ENCODE measurements at regions not wholly inside any gene's neighbourhood (a gene's known extent, or its start where the extent isn't known, plus 50 kb on each side); places are given as distances from the start of the nearest gene placed in this dataset.

- Histone ChIP-seq H3K36me3 (ENCODE audit: control insufficient read depth, insufficient read depth, low read length) (no peaks in the 10 kb centered on the region), H3K27me3 (replicated peaks; ENCODE audit: control insufficient read depth, insufficient read depth, low read length) (no peaks in the 10 kb centered on the region), H3K4me3 (replicated peaks; ENCODE audit: low read depth, low read length) (no peak overlapping the region)
- no peak for DNase-seq (ENCODE audit: extremely low read depth, insufficient read length)
- TF ChIP-seq, protein P1, sequence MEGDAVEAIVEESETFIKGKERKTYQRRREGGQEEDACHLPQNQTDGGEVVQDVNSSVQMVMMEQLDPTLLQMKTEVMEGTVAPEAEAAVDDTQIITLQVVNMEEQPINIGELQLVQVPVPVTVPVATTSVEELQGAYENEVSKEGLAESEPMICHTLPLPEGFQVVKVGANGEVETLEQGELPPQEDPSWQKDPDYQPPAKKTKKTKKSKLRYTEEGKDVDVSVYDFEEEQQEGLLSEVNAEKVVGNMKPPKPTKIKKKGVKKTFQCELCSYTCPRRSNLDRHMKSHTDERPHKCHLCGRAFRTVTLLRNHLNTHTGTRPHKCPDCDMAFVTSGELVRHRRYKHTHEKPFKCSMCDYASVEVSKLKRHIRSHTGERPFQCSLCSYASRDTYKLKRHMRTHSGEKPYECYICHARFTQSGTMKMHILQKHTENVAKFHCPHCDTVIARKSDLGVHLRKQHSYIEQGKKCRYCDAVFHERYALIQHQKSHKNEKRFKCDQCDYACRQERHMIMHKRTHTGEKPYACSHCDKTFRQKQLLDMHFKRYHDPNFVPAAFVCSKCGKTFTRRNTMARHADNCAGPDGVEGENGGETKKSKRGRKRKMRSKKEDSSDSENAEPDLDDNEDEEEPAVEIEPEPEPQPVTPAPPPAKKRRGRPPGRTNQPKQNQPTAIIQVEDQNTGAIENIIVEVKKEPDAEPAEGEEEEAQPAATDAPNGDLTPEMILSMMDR (IDR thresholded peaks at IDR 0.05; ENCODE audit: insufficient read depth, low read length, poor library complexity, severe bottlenecking) = no peak
Observed at GRCh38 chr16:59683709-59684108, 949.6 kb upstream of the GOT2 start.

- Histone ChIP-seq H3K36me3 (ENCODE audit: control insufficient read depth, insufficient read depth, low read length) (no peaks in the 10 kb centered on the region), H3K27me3 (replicated peaks; ENCODE audit: control insufficient read depth, insufficient read depth, low read length) (no peaks in the 10 kb centered on the region), H3K4me3 (replicated peaks; ENCODE audit: low read depth, low read length) (no peak overlapping the region)
- DNase-seq (ENCODE audit: extremely low read depth, insufficient read length) = no peak
- TF ChIP-seq, protein P1 (IDR thresholded peaks at IDR 0.05; ENCODE audit: insufficient read depth, low read length, poor library complexity, severe bottlenecking) = no peak
Observed at GRCh38 chr16:59665618-59666220, 931.6 kb upstream of the GOT2 start.

DNA sequence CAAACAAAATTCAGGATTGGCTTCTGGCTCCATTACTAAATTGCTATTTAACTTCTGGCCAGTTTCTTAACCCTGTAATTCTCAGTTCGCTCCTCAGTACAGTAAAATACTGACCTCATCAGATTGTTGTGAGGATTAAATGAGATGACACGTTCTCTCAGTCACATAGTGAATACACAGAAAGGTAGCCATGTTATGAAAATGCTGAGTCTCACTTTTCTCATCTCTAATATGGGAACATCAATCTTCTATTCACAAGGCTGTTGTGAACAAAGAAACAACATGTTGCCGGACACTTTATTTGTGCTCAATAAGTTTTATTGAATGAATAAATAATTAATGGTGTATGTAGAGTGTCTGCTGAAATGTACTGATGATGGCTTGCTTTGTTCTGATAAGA, 924.5 kb upstream of the GOT2 start:
- TF ChIP-seq, protein P1 (IDR thresholded peaks at IDR 0.05; ENCODE audit: insufficient read depth, low read length, poor library complexity, severe bottlenecking) = no peak
- no peaks in the 10 kb centered on the region for H3K27me3 ChIP-seq (replicated peaks; ENCODE audit: control insufficient read depth, insufficient read depth, low read length)
- H3K4me3 ChIP-seq (replicated peaks; ENCODE audit: low read depth, low read length) = no peak overlapping the region
- DNase-seq (ENCODE audit: extremely low read depth, insufficient read length) = no peak
- no peaks in the 10 kb centered on the region for H3K36me3 ChIP-seq (ENCODE audit: control insufficient read depth, insufficient read depth, low read length)

GRCh38 chr16:59655031-59655430, 920.9 kb upstream of the GOT2 start:
- no peak for DNase-seq (ENCODE audit: extremely low read depth, insufficient read length)
- Histone ChIP-seq H3K27me3 (replicated peaks; ENCODE audit: control insufficient read depth, insufficient read depth, low read length) (no peaks in the 10 kb centered on the region), H3K36me3 (ENCODE audit: control insufficient read depth, insufficient read depth, low read length) (no peaks in the 10 kb centered on the region), H3K4me3 (replicated peaks; ENCODE audit: low read depth, low read length) (no peak overlapping the region)
- TF ChIP-seq, protein P1 (IDR thresholded peaks at IDR 0.05; ENCODE audit: insufficient read depth, low read length, poor library complexity, severe bottlenecking) = no peak

DNA sequence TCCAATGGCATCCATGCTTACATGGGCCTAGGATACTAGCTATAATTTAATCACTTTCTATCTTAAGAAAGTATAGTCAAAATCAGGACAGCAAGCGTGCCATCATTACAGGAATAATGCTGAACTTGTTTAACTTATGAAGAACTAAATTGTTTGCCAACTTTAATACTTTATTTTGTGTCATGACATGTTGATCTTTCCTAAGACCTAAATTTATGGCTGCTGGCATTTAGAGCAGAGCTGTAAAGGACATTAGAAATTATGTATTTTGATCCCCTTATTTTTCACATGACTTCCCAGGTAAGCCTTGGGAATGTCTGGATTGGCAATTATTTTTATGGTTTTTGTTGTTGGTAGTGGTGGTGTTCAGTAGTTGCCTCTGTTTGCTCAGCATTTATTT, 920.3 kb upstream of the GOT2 start:
- no peaks in the 10 kb centered on the region for H3K27me3 ChIP-seq (replicated peaks; ENCODE audit: control insufficient read depth, insufficient read depth, low read length)
- no peak for DNase-seq (ENCODE audit: extremely low read depth, insufficient read length)
- H3K36me3 ChIP-seq (ENCODE audit: control insufficient read depth, insufficient read depth, low read length) = no peaks in the 10 kb centered on the region
- TF ChIP-seq, protein P1 (IDR thresholded peaks at IDR 0.05; ENCODE audit: insufficient read depth, low read length, poor library complexity, severe bottlenecking) = no peak
- H3K4me3 ChIP-seq (replicated peaks; ENCODE audit: low read depth, low read length) = no peak overlapping the region

DNA sequence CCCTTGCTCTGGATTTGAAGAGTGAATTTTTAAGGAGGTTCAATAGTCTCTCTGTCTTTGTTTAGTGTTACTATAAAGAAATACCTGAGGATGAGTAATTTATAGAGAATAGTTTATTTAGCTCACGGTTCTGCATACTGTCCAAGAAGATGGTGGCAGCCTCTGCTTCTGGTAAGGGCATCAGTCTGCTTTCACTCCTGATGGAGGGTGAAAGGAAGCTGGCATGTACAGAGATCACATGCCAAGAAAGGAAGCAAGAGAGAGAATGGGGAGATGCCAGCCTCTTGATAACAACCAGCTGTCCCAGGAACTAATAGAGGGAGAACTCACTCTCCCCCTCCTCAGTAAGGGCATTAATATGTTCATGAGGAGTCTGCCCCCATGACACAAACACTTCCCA, 917.5 kb upstream of the GOT2 start:
- DNase-seq (ENCODE audit: extremely low read depth, insufficient read length) = no peak
- H3K4me3 ChIP-seq (replicated peaks; ENCODE audit: low read depth, low read length) = no peak overlapping the region
- TF ChIP-seq, protein P1 (IDR thresholded peaks at IDR 0.05; ENCODE audit: insufficient read depth, low read length, poor library complexity, severe bottlenecking) = no peak
- H3K36me3 ChIP-seq (ENCODE audit: control insufficient read depth, insufficient read depth, low read length) = no peaks in the 10 kb centered on the region
- H3K27me3 ChIP-seq (replicated peaks; ENCODE audit: control insufficient read depth, insufficient read depth, low read length) = no peaks in the 10 kb centered on the region

Measured in GM06990 (cell line).